Left renal pelvis (tissue), 4 donors: ENCODE measurements at regions not wholly inside any gene's neighbourhood (a gene's known extent, or its start where the extent isn't known, plus 50 kb on each side); places are given as distances from the start of the nearest gene placed in this dataset.
"Not testable (repeated sequence)": the region's sequence is repeated elsewhere in the genome, so short reads cannot be mapped to it uniquely, and the experiment has no call there.

Source experiments
- DNase-seq, 4 donors: peaks; one replicate each; pipeline ENCODE4 v3.0.0-alpha.2; 2013; ENCODE audit warnings: low read depth in 4 of 4, low spot score in 3 of 4

DNA sequence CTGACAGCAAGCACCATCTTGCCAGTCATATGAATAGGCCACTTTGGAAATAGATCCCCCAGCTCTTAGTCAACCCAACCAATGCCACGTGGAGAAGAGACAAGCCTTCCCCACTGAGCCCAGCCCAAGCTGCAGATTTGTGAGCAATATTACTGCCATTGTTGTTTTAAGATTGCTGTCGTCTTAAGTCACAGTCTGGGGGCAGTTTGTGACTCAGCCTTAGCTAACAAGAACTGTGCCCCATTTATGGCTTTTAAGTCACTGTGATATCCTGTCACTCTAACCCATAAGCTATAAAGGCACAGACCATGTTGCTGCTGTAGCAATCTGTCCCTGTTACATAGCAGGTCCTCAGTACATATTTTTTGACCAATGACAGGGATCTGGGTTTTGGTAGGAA, 464.2 kb downstream of the MED13L start:
- DNase-seq = no peak

DNA sequence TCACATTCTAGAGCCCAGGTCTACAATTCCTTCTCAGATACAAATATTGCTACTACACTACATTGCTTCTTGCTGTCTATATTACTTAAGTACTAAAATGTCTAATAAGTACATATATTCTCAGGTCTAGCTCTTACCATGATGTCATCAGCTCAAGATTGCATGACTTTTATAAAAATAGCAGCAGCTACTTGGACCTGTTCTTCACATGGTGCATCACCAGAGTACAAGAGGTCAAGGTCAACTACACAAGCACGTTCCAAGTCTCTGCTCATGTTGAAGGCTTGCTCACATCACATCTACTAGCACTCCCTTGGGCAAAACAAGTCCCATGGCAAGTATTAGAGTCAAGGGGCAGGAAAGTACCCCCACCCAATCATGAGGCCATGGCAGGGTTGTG, 465.6 kb downstream of the MED13L start:
- DNase-seq = no peak

DNA sequence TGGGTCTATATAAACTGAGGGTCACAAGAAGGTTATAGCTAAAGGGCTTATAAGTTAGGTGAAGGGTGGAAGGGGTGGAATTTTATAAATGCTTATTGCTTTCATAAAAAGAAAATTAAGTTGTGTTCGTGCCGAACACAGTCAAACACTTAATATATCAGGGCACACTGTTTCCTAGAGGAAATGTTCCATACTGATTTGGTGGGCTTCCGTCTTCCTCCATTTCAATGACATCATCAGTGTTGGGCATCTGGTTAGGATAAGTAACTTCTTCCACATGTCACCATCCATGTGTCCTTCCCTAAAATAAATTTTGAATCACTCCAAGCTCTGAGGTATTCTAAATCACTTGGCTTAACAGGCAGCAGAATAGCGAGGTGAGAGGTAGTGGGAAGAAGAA, 466.4 kb downstream of the MED13L start:
- DNase-seq = no peak

DNA sequence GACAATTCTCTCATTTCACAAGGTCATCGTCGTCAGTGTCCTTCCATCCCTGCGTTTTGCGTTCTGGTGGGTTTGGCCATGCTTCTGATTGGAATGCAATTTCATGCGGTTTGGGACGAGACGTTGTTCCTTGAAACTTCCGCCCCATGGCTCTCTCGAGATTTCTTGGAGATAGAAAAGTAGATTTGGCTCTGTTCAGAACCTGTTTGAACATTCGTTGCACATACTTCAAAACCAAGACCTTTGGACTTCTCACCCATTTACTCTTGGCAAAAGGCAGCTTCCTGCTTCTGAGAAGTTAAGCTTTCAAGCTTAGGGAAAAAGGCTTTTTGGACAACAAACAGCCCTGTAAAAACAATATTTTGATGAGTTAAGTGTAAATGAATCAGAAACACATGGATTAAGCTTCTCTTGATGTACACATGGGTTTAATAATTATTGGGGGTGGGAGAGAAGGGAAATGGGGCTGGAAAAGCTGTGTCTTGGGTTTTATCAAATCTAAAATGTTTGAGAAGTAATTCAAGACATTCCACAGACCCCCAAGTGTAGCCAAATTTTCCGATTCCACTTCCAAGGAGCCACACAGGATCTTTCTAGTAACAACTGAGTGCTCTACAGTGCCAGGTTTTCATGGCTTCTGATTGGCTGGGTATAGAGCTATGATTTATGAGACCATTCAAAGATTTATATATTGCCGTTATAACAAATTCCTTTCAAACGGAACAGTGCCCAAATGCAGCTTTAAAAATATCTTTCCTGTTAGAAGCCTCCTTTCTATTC, 467.2 kb downstream of the MED13L start:
- DNase-seq = no peak

DNA sequence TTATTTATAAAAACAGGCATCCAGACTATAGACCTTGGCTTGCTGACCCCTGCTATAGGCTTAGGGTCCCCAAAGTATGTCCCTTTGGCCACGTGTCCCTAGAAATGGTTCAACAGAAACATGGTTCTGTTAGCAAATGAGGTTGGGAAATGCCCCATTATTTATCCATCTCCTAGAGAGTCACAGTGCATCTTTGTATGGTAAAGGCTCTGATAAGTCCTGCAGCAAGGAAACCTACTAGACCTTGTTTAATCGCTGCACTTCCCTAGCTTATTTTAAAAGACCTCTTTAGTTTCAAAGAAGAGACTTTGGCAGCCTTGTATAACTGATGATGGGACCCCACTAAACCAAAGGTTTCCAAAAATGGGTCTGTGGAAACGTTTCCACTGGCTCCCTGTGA, 471.5 kb downstream of the MED13L start:
- DNase-seq = no peak

DNA sequence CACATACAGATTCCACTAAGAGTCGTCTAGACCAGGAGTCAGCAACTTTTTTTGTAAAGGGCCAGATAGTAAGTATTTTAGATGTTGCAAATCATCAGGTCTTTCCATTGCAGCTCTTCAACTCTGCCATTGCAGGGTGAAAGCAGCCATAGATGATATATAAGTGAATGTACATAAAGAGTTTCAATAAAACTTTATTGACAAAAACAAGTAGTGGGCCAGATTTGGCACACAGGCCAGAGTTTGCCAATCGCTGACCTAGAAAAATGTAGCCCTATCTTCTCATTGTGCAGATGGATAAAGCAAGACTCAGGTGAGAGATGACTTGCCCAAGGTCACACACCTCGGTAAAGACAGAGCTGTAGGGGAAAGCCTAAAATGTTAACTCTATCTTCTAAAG, 474.7 kb downstream of the MED13L start:
- no peak for DNase-seq

DNA sequence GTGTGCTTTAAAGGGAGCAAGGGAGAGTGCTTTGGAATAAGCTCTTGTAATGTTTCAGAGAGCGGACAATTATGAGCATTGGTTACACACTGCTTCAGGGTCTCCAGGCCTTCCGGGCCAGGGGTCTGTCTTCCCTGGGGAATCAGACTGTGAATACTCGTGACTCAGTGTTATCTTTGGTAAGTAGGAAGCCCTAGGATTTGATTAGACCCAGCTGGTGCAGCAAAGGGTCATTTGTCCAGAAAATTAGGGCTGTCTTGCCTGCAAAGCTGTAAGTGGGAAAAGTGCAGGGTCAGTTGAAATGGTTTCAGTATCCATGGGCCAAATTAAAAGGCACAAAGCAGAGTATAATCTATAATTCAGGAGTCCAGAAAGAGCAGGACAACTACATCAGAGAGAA, 475.6 kb downstream of the MED13L start:
- peak in 3 of 4 donors; percentile 18 to 26 (median 21) for DNase-seq

DNA sequence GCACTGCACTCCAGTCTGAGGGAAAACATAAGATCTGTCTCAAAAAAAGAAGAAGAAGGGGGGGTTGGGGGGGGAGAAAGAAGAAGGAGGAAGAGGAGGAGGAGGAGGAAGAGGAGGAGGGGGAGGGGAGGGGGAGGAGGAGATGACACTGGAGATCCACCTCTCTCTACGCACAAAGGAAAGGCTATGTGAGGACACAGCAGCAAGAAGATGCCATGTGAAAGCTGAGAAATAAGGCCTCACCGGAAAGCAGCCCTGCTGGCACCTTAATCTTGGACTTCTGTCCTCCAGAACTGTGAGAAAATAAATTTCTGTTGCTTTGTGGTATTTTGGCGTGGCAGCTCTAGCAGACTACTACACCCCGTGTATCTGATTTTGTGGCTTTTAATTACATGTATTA, 477.9 kb downstream of the MED13L start:
- DNase-seq = no peak

DNA sequence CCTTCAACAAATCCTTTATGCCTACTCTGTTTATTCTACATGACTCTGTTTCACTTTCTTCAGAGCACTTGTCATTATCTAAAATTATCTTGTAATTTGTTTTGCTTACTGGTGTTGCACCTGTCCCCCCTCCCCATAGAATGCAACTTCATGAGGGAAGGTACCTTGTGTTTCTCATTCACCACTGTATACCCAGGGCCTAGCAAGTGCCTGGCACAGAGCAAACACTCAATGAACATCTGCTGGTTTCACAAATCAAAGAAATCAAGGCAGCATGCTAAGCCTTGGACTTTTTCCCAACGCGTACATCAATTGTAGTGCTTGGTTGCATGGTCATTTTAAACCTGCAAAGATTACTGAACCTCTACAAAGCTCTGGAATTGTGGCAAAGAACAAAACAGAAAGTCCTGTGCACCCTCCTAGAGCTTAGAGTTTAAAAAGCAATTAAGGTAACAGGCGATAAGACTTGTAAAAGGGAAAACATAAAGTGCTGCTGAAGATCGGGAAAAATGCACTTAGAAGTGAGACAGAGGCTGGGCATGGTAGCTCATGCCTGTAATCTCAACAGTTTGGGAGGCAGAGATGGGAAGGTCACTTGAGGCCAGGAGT, 479.1 kb downstream of the MED13L start:
- no peak for DNase-seq

DNA sequence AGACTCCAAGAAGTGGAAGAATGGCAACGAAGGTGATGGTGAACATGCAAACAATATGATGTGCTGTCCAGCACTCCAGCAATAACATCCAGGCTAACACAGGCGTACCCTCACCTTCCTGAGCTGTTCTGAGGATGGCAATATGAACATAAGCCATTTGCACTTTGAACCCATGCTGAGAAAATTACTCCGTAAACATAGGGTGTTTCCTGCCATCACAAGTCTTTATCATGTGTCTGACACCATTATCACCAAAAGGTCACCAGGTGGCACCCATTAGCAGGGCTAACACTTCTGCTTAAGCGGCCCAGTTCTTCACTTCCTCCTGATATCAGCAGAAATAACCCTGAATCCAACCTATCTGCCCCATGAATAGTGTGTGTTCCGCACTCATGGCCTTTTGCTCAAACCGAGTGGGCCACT, 482.8 kb downstream of the MED13L start:
- no peak for DNase-seq

DNA sequence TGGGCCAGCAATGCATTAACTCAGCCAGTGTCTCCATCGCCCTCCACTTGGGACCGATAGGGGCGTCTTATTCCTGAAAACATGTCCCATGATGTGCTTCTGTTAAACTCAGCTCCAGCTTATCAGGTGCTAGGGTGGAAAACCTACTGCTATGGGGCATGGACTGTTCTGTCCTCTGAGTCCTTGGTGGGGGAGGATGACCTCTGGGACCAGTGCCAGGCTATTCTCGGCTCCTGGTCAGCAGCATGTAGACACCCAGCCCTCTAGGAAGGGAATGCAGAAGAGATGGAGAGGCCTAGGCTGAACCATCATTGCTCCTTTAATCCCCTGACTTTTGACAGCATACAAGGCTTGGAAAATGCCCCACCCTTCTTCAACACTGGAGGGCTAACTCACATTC, 486.2 kb downstream of the MED13L start:
- no peak for DNase-seq

DNA sequence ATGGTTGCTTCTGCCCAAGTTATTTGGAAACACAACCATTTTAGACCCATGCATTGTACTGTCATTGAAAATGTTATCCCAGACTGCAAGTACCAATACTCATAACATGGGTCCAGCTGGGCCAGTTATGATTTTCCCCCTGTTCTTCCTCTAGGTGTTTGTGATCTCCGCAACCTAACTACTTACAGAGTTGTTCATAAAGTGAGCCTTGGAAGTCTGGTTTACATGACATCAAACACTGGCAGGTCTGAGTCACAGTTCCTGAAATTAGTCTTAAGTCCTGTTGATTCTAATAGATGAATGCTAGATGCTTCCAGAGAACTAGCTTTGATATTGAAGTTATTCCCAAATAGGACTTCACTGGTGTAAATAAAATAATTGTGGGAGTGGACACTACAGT, 487.0 kb downstream of the MED13L start:
- DNase-seq = no peak

DNA sequence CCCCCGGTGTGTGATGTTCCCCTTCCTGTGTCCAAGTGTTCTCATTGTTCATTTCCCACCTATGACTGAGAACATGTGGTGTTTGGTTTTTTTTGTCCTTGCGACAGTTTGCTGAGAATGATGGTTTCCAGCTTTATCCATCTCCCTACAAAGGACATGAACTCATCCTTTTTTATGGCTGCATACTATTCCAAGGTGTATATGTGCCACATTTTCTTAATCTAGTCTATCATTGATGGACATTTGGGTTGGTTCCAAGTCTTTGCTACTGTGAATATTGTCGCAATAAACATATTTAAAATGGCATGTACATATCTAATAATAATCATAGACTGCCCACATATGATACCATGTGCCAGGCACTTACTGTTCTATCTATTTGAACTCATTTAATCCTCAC, 491.0 kb downstream of the MED13L start:
- DNase-seq = not testable (repeated sequence)

DNA sequence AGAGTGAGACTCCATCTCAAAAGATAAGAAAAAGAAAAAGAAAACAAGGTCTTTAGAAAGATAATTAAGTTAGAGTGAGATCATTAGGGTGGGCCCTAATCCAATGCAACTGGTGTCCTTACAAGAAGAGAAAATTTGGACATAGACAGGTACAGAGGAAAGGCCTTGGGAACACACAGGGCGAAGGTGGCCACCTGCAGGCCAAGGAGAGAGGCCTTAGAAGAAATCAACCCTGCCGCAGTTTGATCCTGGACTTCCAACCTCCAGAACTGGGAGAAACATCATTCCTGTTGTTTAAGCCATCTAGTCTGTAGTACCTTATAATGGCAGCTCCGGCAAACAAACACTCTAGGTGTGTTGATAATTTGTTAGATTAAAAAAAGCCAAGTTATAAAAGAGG, 491.9 kb downstream of the MED13L start:
- DNase-seq = no peak

DNA sequence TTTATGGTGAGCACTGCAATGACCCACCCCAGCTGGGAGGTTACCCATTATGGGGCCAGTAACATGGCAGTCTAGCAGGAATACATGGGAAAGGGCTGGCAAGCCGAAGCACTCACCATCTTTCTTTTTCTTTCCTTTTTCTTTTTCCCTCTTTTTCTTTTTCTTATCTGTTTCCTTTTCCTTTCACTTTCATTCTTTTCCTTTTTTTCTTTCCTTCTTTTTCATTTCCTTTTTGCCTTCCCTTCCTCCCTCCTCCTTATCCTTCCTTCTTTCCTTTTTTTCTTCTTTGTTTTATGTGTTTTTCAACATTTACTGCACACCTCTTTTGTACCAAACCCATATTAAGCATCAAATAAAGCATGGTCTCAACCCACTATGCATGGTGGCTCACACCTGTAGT, 501.1 kb downstream of the MED13L start:
- no peak for DNase-seq

DNA sequence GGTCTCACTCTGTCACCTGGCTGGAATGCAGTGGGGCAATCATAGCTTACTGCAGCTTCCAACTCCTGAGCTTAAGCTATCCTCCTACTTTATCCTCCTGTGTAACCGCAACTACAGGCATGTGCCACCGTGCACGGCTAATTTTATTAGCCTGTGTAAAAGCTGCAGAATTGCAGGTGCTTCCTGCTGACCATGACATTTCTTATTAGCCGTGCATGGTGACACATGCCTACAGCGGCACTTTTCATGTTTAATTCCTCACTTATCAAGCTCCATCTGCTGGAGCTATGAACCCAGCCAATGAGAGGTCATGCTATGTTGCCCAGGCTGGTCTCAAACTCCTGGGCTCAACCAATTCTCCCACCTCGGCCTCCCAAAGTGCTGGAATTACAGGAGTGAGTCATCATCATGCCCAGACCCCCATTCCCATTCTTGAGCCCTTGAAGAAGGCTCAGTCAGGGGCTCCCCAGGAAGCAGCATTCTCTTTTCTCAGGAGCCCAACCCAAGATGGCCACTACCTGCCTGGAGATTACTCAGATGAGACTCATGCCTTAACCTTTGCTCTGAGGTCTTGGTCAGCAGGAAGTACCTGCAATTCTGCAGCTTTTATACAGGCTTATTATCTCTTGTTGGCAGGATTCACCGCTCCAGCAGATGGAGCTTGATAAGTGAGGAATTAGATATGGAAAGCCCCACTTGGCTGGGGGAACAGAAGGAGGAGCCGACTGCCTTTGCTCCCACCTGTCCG, 503.2 kb downstream of the MED13L start:
- no peak for DNase-seq

DNA sequence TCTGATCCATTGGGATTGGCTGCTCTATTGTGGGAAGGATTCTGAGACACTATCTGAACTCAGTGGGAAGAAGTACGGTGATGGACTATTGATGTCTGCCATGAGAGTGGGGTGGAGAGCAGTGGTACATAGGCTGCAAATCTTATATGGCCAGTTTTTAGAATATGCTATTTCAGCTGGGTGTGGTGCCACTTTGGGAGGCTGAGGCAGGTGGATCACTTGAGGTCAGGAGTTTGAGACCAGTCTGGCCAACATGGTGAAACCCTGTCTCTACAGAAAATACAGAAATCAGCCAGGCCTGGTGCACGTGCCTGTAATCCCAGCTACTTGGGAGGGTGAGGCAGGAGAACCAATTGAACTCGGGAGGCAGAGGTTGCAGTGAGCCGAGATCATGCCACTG, 505.9 kb downstream of the MED13L start:
- no peak for DNase-seq

DNA sequence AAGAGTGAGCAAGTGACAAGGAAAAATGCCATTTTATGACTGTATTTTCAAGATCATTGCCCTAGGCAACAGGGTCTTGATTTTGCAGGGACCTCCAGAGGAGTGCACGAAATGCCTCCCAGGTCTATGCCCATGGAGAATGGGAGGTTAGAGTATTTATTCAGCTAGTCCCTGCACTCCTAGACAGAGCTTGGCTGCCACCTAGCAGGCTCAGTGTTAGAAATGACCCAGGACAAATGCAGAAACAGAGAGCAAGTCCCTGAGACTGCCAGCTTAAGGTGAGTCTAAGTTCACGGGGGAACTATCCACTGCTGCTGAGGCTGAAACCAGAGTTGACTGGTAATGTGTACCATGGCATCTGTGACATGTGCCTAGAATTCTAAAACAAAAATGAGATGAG, 506.4 kb downstream of the MED13L start:
- no peak for DNase-seq

DNA sequence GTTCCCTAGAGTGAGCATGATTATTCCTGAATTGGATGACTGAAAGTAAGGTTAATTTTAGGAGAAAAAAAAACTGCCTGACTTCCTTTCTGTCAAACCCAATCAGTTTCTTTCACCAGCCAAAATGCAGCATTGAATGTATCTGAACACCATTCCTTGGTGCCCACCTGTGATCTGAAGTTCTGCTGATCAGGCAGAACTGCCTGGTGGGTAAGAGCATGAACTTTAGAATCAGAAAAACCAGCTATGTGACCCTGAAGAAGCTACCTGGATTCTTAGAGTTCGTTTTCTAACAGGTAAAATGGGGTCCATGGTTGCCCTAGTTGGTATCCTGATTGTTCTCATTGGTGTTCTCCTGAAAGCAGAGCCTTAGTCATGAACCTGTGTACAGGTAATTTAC, 506.9 kb downstream of the MED13L start:
- no peak for DNase-seq

DNA sequence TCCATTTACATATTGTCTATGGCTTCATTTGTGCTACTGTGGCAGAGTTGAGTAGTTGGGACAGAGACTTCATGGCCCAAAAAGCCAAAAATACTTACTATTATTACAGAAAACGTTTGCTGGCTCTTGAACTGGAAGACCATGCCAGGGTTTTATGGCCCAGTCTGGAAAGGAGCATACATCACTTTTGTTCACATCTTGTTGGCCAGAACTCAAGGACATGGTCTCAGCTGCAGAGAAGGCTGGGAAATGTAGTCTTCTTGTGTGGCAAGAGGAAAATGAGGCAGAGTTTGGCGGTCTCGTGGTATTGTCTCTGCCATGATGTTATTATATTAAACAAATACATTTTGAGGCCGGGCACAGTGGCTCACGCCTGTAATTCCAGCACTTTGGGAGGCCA, 509.6 kb downstream of the MED13L start:
- DNase-seq = no peak

DNA sequence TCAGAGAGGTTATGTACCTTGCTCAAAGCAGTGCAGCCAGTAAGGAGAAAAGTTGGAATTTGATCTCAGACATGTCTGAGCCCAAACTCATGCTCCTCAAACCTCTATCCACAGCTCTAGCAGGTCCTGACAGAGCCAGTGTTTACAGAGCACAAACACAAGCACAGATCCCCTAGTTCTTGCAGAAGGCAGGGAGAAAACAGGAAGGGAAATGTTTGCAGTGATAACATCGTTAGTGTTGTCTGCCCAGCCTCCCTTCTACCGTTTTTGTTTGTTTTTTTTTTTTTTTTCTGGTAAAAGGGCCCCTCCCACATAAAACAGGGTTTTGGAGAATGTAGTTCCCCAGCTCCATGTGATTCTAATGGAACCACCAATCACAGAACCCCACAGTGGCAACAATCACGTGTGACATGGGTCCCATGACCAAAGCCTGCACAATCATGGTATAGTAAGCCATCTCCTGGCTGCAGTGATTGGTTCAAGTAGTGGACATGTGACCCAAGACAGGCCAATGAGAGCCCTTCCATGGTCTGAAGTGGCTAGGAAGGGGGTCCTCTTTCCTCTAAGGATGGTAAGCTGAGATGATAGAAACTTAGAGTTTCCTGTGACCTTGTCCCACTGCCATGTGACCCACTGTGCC, 513.4 kb downstream of the MED13L start:
- no peak for DNase-seq
